Renal cortical epithelial cell (primary cell): ENCODE measurements at regions not wholly inside any gene's neighbourhood (a gene's known extent, or its start where the extent isn't known, plus 50 kb on each side); places are given as distances from the start of the nearest gene placed in this dataset.

Source experiments
- DNase-seq: peaks from one replicate; pipeline ENCODE4 v3.0.0-alpha.2; 2011; ENCODE audit warnings: low read depth

DNA sequence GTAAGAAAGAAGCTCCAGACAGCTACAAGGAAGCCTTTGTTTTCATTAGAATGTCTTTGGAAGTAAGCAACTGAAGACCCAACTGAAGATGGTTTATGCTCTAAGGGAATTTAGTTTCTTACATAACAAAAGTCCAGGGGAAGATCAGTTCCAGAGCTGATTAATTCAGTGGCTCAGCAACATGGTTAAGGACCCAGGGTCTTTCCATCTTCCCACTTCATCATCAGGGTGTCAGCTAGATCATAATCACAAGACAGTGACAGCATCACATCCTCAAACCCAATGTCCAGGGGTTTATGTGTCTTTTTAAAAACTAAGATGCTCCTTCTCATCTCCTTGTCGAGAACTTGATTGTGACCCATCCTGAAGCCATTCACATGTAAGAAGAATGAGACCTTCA lies 119.7 kb upstream of the PRDM1 start:
- no peak for DNase-seq

DNA sequence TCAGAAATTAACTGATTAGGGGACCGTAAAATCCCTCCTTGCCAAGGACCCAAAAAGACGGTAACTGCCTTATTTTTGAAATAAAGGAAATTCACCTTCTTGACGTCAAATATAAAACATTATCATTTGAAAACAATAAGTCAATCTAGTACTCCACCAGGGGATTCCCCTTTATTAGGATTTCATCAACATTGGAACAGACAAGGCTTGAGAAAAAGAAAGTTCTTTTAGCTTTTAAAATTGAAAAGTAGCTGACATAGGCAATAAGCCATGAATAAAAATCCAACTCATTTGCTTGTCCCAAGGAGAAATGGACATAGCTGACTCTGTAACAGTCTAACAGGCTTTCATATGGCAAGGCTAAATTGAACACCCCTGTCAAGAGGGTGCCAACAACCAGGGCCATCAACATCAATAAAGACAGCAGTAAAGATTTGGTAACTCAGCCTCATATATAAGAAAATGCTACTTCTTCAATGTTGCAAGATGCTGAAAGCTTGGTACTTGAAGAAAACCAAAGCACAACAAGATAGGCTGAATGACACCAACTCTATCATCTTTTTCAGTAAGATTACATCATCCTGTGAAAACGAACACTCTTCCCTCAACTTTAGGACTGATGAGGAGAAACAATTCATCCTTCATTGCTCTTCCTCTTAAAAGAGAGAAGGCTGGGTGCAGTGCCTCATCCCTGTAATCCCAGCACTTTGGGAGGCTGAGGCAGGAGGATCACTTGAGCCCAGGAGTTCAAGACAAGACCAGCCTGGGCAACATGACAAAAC lies 121.0 kb upstream of the PRDM1 start:
- no peak for DNase-seq

DNA sequence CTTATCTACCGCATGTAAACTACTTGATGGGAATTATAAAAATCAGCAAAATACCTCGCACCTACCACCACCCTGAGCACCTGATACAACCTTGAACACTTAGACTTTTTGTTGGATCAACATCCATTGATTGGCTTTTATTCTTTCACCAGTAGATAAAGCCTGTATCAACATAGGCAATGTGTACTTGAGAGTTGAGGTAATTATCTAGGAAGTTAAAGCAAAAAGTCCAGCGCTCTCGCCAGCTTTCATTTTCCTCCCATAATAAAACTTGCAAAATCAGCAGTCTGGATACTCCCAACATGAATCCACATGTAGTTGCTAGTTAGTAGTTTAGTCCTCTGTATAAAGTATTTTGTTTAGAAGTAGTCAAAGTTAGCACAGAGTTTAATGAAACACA lies 132.0 kb upstream of the PRDM1 start:
- DNase-seq: no peak

DNA sequence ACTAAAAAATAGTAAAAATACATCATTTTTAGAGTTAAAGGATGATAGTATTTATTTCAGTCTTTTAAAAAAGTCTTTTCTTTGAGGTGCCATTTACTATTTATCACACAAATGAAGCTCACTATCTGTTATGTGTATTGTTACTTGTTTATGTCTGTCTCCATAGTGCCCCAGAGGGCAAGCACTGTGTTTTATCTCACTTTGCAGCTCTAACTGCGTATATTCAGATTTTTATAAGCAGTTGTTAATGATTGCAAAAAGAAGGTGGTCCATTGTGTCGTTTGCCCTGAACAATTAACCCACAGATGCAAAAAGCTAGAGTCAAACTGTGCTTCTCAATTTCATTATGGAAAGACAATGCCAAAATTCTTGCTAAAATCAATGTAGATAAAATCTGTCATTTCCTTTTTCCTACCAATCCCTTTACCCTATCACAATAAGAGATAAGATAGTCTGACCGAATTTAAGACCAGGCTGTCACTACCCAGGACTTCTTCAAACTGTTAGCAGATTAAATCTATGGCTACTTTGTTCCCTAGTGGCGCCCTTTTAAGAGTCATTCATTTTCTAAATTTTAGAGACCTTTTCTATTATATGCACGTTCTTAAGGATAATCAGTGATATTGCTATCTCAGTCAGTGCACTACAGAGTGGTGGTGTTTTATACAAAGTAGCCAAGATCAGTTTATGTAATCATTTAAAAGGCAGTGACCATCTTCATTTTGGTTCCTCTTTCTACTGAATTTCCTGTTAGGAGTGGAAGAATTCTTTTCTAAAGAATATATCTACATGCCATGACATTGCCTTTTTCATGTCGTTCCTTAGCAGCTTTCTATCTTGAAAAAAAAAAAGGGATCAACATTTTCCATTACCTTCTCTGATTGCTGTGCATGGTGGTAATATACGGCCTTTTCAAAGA lies 133.1 kb upstream of the PRDM1 start:
- DNase-seq: no peak

DNA sequence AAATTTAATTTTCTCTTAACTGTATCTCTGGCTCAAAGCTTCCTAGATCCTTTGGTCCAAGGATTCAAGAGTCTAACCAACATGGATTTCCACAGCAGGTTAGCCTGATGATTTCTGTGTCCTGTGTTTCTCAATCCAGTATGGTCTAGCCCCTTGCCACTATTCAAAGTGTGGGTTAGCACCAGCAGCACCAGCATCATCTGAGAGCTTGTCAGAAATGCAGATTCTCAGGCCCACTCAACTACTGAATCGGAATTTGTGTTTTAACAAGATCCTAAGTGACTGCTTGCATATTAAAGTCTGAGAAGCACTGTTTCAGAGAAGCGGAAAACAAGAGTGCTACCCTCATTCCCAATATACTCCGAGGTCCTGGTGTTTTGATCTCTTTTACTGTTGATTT lies 133.8 kb upstream of the PRDM1 start:
- DNase-seq: no peak

DNA sequence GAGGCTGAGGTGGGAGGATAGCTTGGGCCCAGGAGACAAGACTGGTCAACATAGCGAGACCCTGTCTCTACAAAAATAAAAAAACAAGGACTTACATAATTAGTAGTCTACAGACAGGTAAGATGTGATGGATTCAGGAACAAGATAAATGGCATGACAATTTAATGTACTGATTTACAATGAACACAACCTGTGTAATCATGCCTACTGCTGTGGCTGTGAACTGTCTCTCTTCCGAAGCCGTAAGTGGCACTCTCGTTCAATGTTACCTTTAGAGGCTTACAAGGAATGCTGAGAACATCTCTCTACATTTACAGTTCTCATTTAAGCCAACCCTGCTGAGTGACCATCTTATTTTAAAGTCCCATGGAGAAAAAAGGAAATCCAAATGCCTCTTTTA lies 134.8 kb upstream of the PRDM1 start:
- DNase-seq: no peak

DNA sequence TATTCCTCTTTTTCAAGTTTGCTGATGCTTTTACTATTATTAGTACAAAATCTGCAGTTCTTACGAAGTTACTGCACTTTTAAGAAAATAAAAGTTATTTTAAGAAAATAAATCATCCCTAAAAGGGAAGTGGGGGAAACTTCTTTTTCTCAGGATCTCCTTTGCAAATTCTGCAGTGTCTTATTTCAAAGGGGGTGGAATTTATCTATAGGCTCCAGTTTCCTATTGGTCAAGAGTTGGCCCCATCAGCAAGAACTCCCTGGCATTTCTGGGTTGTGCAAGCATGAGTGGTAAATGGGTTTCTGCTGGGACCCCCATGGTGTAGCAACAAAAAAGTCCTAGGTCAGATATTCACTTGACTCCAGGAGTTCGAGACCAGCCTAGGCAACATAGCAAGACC lies 136.3 kb upstream of the PRDM1 start:
- DNase-seq: no peak

DNA sequence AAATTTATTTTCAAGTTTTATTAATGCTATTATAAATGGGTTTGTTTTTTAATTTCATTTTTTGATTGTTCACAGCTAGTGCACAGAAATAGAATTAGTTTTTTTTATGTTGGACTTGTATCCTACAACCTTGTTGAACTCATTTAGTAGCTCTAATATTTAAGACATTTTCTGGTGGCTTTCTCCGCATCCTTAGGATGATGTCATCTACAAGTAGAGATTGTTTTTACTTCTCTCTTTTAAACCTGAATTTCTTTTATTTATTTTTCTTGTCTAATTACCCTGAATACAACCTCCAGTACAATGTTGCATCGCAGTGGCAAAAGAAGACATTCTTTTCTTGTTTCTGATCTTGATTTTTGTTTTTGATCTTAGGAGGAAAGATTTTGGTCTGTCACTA lies 142.6 kb upstream of the PRDM1 start:
- no peak for DNase-seq

DNA sequence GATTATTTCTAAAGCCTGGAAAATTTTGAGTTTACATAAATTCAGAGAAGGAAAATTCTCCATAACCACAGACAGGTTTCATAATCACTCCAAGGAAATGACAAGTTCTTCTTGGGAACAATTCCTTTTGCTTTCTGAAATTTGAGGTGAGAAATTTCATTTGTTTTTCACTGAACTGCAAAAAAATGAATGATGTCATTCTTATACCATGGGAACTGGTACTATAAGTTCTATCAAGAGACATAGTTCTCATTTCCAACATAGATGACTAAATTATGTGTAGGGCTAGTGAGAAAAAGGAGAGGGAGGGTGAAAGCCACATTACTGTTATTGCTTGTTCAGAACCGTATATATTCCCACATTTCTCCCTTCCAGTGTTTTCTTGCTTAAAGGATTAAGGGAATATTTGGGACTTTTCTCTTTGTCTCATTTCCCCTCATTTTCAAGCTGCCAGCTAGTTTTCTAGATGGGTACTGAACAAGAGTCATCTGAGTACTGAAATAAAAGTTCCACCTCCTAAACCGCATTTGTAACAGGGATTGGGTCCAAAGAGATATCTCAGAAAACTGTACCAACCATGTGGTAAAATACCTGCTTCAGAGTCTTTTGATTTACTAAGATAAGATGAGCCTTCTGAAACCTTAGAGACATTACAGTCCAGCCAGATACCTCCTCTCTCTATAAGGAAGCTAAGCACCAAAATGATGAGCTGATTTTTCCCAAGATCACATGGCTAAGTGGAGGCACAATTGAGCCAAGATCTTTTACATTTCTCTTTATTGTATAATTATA lies 144.3 kb upstream of the PRDM1 start:
- no peak for DNase-seq

DNA sequence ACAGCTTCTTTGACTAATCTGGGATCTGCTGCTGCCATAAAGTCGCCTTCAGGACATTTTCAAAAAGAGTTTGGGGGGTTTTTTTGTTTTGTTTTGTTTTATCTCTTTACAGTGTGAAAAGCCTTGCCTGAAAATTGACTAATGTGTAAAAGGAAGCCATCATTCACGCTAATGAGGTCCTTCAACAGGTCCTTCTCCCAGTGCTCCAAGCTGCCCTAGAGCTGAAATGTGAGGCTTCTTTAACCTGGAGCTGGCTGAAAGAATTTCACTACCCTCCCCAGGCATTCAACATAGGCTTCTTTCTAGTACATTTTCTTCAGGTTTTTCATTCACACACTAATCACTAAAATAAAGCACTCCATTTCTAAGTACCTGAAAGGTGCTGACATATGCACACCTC lies 145.1 kb upstream of the PRDM1 start:
- DNase-seq: no peak

DNA sequence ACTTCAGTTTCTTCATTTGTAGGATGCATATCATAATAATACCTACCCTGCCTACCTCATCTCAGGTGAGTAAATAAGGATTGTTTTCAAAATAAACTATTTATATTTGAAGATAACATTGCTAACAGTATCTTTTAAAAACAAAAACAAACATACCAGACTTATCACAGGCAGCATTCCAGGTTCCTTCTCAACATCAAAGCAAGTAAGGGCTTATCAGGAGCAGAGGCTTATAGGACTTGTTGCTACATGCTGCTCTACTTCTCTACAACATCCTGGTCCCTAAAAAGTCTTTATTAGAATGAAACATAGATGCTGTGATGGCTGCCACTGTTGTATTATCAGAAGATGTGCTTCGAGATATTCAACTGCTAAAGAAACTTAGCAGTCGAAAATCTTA lies 149.2 kb upstream of the PRDM1 start:
- DNase-seq: no peak

DNA sequence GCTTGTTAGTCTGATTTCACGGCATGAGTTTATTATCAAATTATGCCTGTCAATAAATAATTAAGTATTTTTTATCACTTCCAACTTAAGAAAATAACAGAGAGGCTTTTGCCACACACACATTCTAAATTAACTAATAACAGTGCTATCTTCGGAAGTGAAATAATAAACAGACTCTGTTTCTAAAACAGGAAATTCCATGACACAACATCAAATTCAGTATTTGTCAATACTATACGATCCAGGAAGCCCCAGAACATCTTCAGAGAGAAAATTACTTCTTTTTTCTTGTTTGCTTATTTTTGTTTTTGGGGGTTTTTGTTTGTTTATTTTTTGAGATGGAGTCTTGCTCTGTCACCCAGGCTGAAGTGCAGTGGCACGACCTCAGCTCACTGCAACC lies 150.7 kb upstream of the PRDM1 start:
- no peak for DNase-seq

DNA sequence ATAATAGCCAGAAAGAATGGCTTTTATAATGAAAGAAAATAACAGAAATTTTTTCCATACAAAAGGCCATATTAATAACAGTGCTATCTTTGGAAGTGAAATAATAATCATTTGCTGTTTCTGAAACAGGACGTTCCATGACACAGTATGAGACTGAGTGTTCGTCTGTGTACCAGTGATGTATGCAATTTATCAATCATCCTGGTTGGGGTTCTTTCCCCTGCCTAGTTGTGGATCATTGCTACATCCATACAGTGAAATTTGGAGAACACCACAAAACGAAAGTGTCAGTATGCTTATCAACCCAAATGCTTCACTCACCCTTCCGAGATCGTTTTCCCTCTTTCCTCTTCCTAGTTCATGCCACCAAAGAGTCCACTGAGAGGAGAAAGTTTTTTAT lies 151.4 kb upstream of the PRDM1 start:
- no peak for DNase-seq

DNA sequence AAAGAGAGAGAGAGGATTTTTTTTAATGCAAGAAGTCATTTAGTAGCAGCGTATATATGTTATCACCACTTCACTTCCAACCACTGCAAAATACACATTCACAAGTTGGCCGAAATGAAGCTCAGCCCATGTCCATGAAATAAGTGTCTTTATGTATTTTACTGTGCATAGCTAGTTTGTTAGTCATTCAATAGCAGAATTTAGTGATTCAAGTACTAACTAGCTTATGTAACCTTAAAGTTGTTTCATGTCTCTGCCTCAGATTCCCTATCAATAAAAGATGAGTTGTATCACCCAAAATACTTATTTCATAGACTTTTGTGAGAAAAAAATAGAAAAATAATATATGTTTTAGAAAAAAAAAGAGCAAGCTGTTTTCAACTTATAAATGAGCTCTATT lies 153.7 kb upstream of the PRDM1 start:
- no peak for DNase-seq

DNA sequence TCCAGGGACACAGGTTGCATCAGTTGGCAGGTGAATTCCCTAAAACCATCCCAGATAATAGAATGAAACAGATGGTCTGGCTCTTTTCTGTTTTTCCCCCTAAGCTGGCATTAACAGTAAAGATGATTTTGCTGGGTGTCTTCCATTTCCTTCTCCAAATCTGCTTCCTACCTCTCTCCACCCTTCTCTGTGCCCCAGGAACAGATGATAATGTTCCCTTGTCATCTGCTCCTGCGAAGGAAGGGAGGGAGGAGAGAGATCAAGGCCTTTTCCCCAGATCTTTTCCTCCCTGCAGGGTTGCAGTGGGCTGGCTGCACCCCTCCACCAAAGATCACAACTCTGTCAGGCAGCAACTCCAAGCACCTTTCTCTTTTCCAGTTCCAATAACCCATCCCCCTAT lies 156.5 kb upstream of the PRDM1 start:
- DNase-seq: no peak

DNA sequence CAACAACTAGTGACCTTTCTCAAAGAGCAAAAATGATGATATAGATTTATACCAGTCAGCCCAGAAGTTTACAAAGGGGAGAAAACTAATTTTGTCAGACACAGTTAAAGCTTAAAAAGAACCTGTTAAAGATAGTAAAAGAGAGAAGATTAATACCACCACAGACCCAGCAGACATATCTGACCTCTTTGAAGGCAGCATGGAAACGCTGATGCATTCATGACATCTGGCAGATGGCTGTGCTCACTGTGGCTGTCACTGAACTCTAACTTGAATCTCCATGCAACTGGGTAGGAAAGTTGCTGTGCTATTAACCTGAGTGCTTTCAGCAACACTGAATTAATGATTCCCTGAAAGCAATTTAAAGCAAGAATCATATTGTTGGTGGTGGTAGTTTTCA lies 159.8 kb upstream of the PRDM1 start:
- DNase-seq: no peak

DNA sequence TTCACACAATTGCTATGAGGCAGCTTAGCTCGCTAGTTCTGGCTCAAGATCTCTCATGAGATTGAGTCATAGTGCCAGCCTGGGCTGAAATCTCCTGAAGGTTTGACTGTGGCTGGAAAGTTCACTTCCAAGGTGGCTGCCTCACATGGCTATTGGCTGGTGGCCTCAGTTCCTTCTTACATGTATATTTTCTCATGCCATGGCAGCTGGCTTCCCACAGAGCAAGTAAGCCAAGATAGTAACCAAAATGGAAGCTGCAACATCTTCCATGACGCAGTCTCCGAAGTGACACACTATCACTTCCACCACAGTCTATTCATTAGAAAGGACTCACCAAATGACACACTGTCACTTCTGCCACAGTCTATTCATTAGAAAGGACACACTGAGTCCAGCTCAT lies 160.4 kb upstream of the PRDM1 start:
- no peak for DNase-seq

DNA sequence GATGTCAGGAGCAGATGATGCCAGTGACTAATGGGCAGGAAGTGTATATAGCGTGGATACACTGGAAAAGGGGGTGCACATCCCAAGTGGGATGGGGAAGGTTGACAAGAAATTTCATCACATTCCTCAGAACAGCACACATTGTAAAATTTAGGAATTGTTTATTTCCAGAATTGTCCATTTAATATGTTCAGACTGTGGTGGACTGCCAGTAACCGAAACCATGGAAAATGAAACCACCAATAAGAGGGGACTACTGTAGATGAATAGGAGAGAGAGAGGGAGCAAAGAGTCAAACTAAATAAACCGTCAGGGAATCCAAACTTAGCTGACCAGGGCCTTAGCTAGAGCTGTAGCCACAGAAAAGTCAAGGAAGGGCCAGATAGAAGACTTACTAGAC lies 164.4 kb upstream of the PRDM1 start:
- DNase-seq: no peak

DNA sequence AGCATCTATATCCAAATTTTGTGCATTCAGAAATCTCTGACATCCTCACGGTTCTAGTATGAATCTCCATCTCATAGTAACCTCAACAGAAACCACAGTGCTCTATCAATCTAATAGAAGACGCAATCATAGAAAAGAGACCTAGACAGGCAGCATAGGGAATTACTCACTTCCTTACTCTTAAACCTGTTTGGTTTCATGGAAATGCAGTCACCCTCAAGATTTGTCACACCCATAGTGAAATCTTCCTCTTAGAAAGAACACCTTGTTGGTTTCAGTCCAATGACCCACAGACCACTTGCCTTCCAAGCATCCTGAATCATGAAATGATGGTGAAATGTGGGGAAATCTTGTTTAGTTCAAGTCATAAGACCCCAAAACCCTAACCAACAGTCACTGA lies 166.1 kb upstream of the PRDM1 start:
- DNase-seq: peak; percentile 30

DNA sequence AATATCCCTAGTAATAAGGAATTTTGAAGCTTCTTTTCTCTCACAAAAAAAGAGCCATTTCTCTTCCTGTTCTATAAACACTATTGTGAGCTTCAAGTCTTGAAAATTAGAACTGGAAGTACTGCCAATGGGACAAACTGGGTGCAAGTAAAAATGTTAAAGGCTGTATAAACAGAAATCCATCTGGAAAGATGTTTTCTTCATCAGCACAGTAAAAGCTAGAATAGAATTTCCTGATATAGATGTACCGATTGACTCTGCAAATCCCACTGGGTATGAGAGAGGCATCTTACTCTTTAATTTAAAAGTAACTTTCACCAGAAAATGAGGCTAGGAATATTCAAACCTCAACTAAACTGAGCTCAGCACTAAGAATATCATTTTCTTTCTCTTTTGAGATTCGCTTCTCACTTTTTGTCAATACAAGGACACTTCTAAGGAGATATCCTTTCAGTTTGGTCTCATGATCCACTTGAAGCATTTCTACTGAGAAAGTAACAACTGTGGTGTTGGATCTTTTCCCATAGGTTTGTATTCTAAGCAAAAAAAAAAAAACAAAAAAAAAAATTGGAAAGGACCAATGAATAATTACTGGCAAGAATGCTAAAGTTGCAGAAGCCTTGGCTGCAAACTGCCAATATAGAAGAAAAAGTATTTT lies 169.0 kb upstream of the PRDM1 start:
- no peak for DNase-seq

DNA sequence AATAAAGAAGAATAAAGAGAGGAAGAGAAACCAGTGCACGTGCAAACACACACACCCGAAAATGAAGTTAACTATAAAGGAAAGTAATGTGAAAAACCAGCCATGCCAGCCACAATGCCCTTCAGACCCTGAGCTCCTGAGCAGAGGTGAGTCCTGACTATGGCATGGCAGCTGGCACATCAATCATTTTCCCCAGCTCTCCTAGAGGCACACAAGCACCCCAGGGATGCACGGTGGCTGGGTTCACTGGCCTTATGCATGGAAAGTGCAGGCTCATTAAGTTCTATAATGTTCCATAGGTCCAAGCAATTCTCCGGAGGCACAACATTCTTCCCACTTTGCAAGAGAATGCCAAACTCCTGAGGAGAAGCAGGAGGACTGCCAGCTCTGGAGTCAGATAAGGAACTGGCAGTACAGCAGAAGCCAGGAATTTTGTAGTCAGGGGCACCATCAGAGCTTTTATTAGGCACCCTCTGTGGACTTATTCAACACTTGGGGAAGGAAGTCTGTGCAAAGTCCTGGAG lies 175.0 kb upstream of the PRDM1 start:
- DNase-seq: no peak

DNA sequence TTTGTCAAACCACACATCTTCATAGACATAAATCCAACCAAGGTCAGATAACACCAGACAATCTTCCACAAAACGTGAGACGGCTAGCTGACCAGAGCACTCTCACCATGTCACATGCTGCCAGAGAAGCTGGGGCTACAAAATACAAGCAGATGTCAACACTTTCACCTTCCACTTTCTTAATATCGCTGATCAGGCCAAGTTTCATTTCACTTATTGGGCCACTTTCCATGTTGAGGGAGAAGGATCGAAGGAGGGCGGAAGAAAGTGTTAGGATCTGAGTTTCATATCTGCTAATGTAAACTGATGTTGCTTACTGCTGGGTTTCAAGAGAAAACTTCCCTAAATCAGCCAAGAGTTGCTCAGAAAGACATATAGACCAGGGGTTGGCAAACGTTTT lies 177.0 kb upstream of the PRDM1 start:
- DNase-seq: no peak
